Vagina (tissue), 2 donors: ENCODE measurements at regions not wholly inside any gene's neighbourhood (a gene's known extent, or its start where the extent isn't known, plus 50 kb on each side); places are given as distances from the start of the nearest gene placed in this dataset.

Experiments used
- DNase-seq, 2 donors: peaks; one replicate each; pipeline ENCODE4 v3.0.0-alpha.2; 2017; ENCODE audit errors: extremely low spot score in 2 of 2
- H3K27ac ChIP-seq: fragments of 200-600 bp; sonication (generic); one replicate; pipeline ENCODE4 v1.5.1; 2019
- H3K27me3 ChIP-seq: fragments of 200-600 bp; sonication (generic); one replicate; pipeline ENCODE4 v1.5.1; 2019
- H3K36me3 ChIP-seq, 2 donors: fragments of 200-600 bp; sonication (generic); one replicate each; pipeline ENCODE4 v1.5.1; 2017 to 2019
- H3K4me1 ChIP-seq: fragments of 200-600 bp; sonication (generic); one replicate; pipeline ENCODE4 v1.5.1; 2019
- H3K4me3 ChIP-seq, 2 donors: fragments of 200-600 bp; sonication (generic); 1 replicate in 1 of 2; 2 replicates in 1 of 2; pipeline ENCODE4 v1.5.1; 2016 to 2019
- H3K9me3 ChIP-seq: fragments of 200-600 bp; sonication (generic); one replicate; pipeline ENCODE4 v1.5.1; 2019
- POLR2A ChIP-seq, 2 donors: fragments of 450-650 bp; IDR thresholded peaks; one replicate each; pipeline ENCODE4 v1.6.1; 2017; ENCODE audit warnings: antibody characterized with exemption in 2 of 2, mild to moderate bottlenecking in 2 of 2, moderate library complexity in 2 of 2
- POLR2AphosphoS5 ChIP-seq, 2 donors: sonication (generic); formaldehyde crosslinking; IDR thresholded peaks; one replicate each; pipeline ENCODE4 v1.9.0; 2017; ENCODE audit warnings: antibody characterized with exemption in 2 of 2, mild to moderate bottlenecking in 2 of 2, low read depth in 1 of 2; ENCODE audit not compliant: insufficient read depth in 1 of 2
- intact Hi-C: fragments of 100-400 bp; cut with DNase I; formaldehyde crosslinking; loops from one replicate; pipeline ENCODE4 v1.15.1; 2023
- TF ChIP-seq, protein P1 (sequence below), 3 experiments: fragments of 450-650 bp in 2 of 3; fragments of 200-600 bp in 1 of 3; sonication (generic) in 1 of 3; IDR thresholded peaks; one replicate each; pipeline ENCODE4 v1.5.1; 2017 to 2019; ENCODE audit warnings: antibody characterized with exemption in 3 of 3, mild to moderate bottlenecking in 2 of 3, moderate library complexity in 2 of 3

DNA sequence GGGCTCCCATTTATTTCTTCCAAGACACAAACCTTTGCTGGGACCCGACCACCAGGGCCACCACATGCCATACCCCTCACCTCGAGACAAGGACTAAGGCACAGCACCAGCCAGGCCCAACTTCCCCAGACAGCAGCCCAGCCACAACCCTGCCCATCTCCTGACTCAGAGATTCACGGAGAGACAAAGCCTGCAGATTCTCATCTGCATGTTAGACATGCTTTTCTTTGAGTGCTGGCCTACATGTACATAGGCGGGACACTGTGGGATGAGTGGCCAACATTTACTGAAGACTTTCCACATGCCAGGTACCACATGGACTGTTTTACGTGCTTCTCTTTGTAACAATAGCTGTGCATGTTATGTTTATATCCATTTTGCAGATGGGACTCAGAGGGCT, 221.3 kb upstream of the ZMIZ1 start:
- Histone ChIP-seq H3K27me3 (no peaks in the 10 kb centered on the region), H3K9me3 (no peaks in the 10 kb centered on the region), H3K27ac (no peak overlapping the region), H3K36me3 (no peaks in the 10 kb centered on the region), H3K4me3 (no peak overlapping the region), H3K4me1 (peaks cover 8% of the 10 kb centered on the region)
- TF ChIP-seq POLR2AphosphoS5 (IDR thresholded peaks at IDR 0.05; ENCODE audit: insufficient read depth in 1 of 2, low read depth in 1 of 2) (no peak), POLR2A (IDR thresholded peaks at IDR 0.05) (no peak)
- TF ChIP-seq, protein P1, sequence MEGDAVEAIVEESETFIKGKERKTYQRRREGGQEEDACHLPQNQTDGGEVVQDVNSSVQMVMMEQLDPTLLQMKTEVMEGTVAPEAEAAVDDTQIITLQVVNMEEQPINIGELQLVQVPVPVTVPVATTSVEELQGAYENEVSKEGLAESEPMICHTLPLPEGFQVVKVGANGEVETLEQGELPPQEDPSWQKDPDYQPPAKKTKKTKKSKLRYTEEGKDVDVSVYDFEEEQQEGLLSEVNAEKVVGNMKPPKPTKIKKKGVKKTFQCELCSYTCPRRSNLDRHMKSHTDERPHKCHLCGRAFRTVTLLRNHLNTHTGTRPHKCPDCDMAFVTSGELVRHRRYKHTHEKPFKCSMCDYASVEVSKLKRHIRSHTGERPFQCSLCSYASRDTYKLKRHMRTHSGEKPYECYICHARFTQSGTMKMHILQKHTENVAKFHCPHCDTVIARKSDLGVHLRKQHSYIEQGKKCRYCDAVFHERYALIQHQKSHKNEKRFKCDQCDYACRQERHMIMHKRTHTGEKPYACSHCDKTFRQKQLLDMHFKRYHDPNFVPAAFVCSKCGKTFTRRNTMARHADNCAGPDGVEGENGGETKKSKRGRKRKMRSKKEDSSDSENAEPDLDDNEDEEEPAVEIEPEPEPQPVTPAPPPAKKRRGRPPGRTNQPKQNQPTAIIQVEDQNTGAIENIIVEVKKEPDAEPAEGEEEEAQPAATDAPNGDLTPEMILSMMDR (IDR thresholded peaks at IDR 0.05): no peak
- DNase-seq: no peak
- intact Hi-C loops: no loop called here

DNA sequence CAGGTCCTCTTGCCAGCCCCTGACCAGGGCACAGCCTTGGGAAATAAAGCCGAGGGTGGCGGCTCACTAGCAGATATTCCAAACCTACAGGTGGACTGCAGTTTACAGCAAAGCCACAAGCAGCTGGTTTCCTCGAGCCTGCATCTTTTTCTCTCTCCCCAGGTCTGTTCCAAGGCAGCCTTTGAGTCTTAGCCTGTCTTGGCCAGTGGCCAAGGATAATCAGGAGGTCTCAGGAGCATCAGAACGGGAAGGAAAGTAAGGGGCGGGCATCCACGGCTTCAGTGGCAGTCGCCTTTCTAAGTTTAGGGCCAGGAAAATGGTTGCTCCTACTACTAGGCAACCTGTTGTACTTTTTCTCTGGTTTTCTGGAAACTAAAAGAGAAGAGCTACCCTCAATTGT, 219.7 kb upstream of the ZMIZ1 start:
- H3K36me3 ChIP-seq: no peaks in the 10 kb centered on the region
- no peak overlapping the region for H3K27ac ChIP-seq
- TF ChIP-seq POLR2A (IDR thresholded peaks at IDR 0.05) (no peak), POLR2AphosphoS5 (IDR thresholded peaks at IDR 0.05; ENCODE audit: insufficient read depth in 1 of 2, low read depth in 1 of 2) (no peak)
- TF ChIP-seq, protein P1 (IDR thresholded peaks at IDR 0.05): no peak
- no peak overlapping the region for H3K4me3 ChIP-seq
- DNase-seq: no peak
- no peaks in the 10 kb centered on the region for H3K9me3 ChIP-seq
- H3K4me1 ChIP-seq: peaks cover 8% of the 10 kb centered on the region
- intact Hi-C loops: no loop called here
- no peaks in the 10 kb centered on the region for H3K27me3 ChIP-seq

DNA sequence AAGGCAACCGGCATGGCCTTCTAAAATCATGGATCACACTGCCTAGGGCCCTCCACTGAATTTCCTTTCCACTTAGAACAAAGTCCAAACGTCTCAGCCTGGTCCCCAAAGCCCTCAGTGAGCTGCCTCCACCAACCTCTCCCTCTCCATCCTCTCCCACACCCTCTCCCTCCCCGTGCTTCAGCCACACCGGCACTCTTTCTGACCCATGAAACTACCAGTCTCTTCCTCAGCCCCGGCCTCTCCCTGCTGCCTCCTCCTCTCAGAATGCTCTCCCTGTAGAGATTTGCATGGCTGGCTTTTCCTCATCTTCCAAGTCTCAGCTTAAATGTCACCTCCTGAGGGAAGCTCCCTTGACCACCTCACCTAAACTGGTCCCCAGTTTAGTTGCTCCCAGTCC, 219.0 kb upstream of the ZMIZ1 start:
- TF ChIP-seq, protein P1 (IDR thresholded peaks at IDR 0.05): no peak
- no peak for TF ChIP-seq POLR2A (IDR thresholded peaks at IDR 0.05)
- no peak for TF ChIP-seq POLR2AphosphoS5 (IDR thresholded peaks at IDR 0.05; ENCODE audit: insufficient read depth in 1 of 2, low read depth in 1 of 2)
- Histone ChIP-seq H3K4me3 (no peak overlapping the region), H3K27ac (no peak overlapping the region), H3K9me3 (no peaks in the 10 kb centered on the region), H3K36me3 (no peaks in the 10 kb centered on the region), H3K27me3 (no peaks in the 10 kb centered on the region), H3K4me1 (peaks cover 8% of the 10 kb centered on the region)
- DNase-seq: no peak
- intact Hi-C loops: no loop called here

DNA sequence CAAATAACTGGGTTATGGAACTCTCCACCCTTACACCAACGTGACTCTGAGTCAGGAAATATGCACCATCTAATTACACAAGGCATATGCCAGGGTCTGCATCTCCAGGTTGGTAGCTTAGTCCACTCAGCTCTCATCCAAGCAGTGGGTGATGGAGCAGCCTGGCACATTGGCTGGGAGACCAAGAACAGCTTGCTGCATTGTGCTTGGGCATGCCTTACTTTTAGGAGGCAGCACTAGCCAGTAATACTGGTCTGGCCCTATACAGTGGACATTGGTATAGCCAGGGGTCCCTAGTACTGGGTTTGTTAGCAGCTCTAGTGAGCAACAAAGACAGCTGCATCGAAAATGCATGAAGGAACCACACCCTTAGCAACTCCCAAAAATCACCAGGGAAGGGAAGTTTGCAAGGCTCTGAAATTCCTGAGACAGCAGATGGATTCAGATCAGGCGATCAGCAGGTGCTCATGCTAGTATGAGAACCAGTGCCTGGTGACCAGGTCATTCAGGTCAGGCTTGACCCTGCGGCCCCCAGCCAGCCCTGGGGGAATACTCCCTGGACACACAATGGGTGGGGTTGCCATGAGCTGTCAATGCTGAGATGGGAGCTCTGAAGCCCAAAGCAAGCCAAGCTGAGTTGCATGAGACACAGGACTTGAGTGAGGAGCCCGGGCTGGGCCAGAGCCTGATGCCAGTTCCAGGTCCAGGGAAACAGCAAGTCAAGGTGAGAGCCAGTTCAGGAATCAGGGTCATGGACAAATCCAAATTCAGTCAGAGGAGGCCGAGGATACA, 217.9 kb upstream of the ZMIZ1 start:
- Histone ChIP-seq H3K9me3 (no peaks in the 10 kb centered on the region), H3K4me3 (no peak overlapping the region), H3K36me3 (no peaks in the 10 kb centered on the region), H3K27me3 (no peaks in the 10 kb centered on the region), H3K27ac (no peak overlapping the region), H3K4me1 (peaks cover 8% of the 10 kb centered on the region)
- TF ChIP-seq POLR2AphosphoS5 (IDR thresholded peaks at IDR 0.05; ENCODE audit: insufficient read depth in 1 of 2, low read depth in 1 of 2) (no peak), POLR2A (IDR thresholded peaks at IDR 0.05) (no peak)
- TF ChIP-seq, protein P1 (IDR thresholded peaks at IDR 0.05): no peak
- DNase-seq: no peak
- intact Hi-C loops: no loop called here

DNA sequence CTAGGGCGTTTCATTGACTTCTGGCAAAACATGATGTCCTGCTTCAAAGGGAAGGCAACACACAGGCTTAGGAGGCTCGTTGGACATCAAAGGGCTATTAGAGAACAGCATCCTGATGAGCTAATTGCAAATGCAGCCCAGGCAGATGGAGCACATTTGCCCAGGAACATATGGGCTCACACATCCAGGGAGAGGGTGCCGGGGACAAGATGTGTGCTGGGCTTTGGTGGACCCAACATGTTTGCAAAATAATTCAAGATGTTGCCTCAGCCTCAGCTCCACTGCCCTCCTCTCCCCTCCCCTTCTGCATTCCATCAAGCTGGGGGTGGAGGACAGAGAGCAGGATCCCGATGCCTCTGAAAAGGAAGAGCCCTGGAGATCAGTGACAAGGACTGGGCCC, 217.1 kb upstream of the ZMIZ1 start:
- Histone ChIP-seq H3K27me3 (no peaks in the 10 kb centered on the region), H3K27ac (no peak overlapping the region), H3K9me3 (no peaks in the 10 kb centered on the region), H3K4me3 (no peak overlapping the region), H3K4me1 (peaks cover 12% of the 10 kb centered on the region), H3K36me3 (no peaks in the 10 kb centered on the region)
- intact Hi-C loops: loop anchor here (2.0 kb wide), 1 partner anchor 33 kb away; no protein-coding TSS in a partner anchor
- TF ChIP-seq, protein P1 (IDR thresholded peaks at IDR 0.05): no peak
- TF ChIP-seq POLR2AphosphoS5 (IDR thresholded peaks at IDR 0.05; ENCODE audit: insufficient read depth in 1 of 2, low read depth in 1 of 2): no peak
- TF ChIP-seq POLR2A (IDR thresholded peaks at IDR 0.05): no peak
- DNase-seq: no peak
